BLaER1 (cell line): ENCODE measurements at regions not wholly inside any gene's neighbourhood (a gene's known extent, or its start where the extent isn't known, plus 50 kb on each side); places are given as distances from the start of the nearest gene placed in this dataset.

Experiments used
- H3K27ac ChIP-seq: shearing (Covaris generic); formaldehyde crosslinking; 2 replicates; pipeline ENCODE4 v1.8.1; 2022
- H3K27me3 ChIP-seq: shearing (Covaris generic); formaldehyde crosslinking; 2 replicates; pipeline ENCODE4 v1.8.1; 2022
- H3K36me3 ChIP-seq: shearing (Covaris generic); formaldehyde crosslinking; 2 replicates; pipeline ENCODE4 v1.8.1; 2022
- H3K4me1 ChIP-seq: shearing (Covaris generic); formaldehyde crosslinking; 2 replicates; pipeline ENCODE4 v1.8.1; 2022
- H3K4me2 ChIP-seq: shearing (Covaris generic); formaldehyde crosslinking; 2 replicates; pipeline ENCODE4 v1.8.1; 2022
- H3K4me3 ChIP-seq: shearing (Covaris generic); formaldehyde crosslinking; 2 replicates; pipeline ENCODE4 v1.8.1; 2022
- H3K9ac ChIP-seq: shearing (Covaris generic); formaldehyde crosslinking; 2 replicates; pipeline ENCODE4 v1.8.1; 2022
- H3K9me3 ChIP-seq: shearing (Covaris generic); formaldehyde crosslinking; 2 replicates; pipeline ENCODE4 v1.8.1; 2022
- H4K20me1 ChIP-seq: shearing (Covaris generic); formaldehyde crosslinking; 2 replicates; pipeline ENCODE4 v1.8.1; 2022
- Cebpa-rat ChIP-seq: shearing (Covaris generic); IDR thresholded peaks from 2 replicates; pipeline ENCODE4 v1.8.1; 2022

- Histone ChIP-seq H4K20me1 (no peaks in the 10 kb centered on the region), H3K27ac (no peak overlapping the region), H3K27me3 (no peaks in the 10 kb centered on the region), H3K9me3 (peaks cover 36% of the 10 kb centered on the region), H3K9ac (no peak overlapping the region), H3K36me3 (no peaks in the 10 kb centered on the region), H3K4me1 (no peaks in the 10 kb centered on the region), H3K4me3 (no peak overlapping the region), H3K4me2 (no peak overlapping the region)
- TF ChIP-seq Cebpa-rat = no peak
Observed at GRCh38 chr13:22980936-22981335, 199.8 kb upstream of the SGCG start.

GRCh38 chr13:22993148-22993547 is 187.6 kb upstream of the SGCG start:
- Histone ChIP-seq H3K36me3 (no peaks in the 10 kb centered on the region), H4K20me1 (no peaks in the 10 kb centered on the region), H3K4me1 (no peaks in the 10 kb centered on the region), H3K27ac (no peak overlapping the region), H3K27me3 (no peaks in the 10 kb centered on the region), H3K4me3 (no peak overlapping the region), H3K9me3 (no peaks in the 10 kb centered on the region), H3K9ac (no peak overlapping the region), H3K4me2 (no peak overlapping the region)
- no peak for TF ChIP-seq Cebpa-rat

GRCh38 chr13:23003446-23003845 is 177.3 kb upstream of the SGCG start:
- H4K20me1 ChIP-seq = no peaks in the 10 kb centered on the region
- H3K36me3 ChIP-seq = no peaks in the 10 kb centered on the region
- H3K4me1 ChIP-seq = no peaks in the 10 kb centered on the region
- H3K4me2 ChIP-seq = no peak overlapping the region
- H3K9ac ChIP-seq = no peak overlapping the region
- H3K9me3 ChIP-seq = peaks cover 15% of the 10 kb centered on the region
- H3K4me3 ChIP-seq = no peak overlapping the region
- no peak overlapping the region for H3K27ac ChIP-seq
- H3K27me3 ChIP-seq = no peaks in the 10 kb centered on the region
- no peak for TF ChIP-seq Cebpa-rat

GRCh38 chr13:23007426-23007825 is 173.4 kb upstream of the SGCG start:
- Histone ChIP-seq H3K9me3 (peaks cover 11% of the 10 kb centered on the region), H3K4me3 (no peak overlapping the region), H3K4me1 (no peaks in the 10 kb centered on the region)

GRCh38 chr13:23018143-23018542 is 162.6 kb upstream of the SGCG start:
- Histone ChIP-seq H4K20me1 (no peaks in the 10 kb centered on the region), H3K9me3 (peaks cover 10% of the 10 kb centered on the region), H3K4me2 (no peak overlapping the region), H3K4me1 (no peaks in the 10 kb centered on the region), H3K9ac (no peak overlapping the region), H3K36me3 (no peaks in the 10 kb centered on the region), H3K4me3 (no peak overlapping the region), H3K27me3 (no peaks in the 10 kb centered on the region), H3K27ac (no peak overlapping the region)
- no peak for TF ChIP-seq Cebpa-rat

More at GRCh38 chr13:23007426-23007825, 173.4 kb upstream of the SGCG start:
- Histone ChIP-seq H3K4me2 (no peak overlapping the region), H3K27me3 (no peaks in the 10 kb centered on the region), H4K20me1 (no peaks in the 10 kb centered on the region), H3K36me3 (no peaks in the 10 kb centered on the region), H3K27ac (no peak overlapping the region), H3K9ac (no peak overlapping the region)
- TF ChIP-seq Cebpa-rat = no peak

- Histone ChIP-seq H3K4me1 (no peaks in the 10 kb centered on the region), H3K27ac (no peak overlapping the region), H3K4me3 (no peak overlapping the region), H3K36me3 (no peaks in the 10 kb centered on the region), H3K27me3 (no peaks in the 10 kb centered on the region), H3K9me3 (peaks cover 7% of the 10 kb centered on the region), H3K4me2 (no peak overlapping the region), H3K9ac (no peak overlapping the region), H4K20me1 (no peaks in the 10 kb centered on the region)
- no peak for TF ChIP-seq Cebpa-rat
Observed at GRCh38 chr13:23020246-23020843, 160.4 kb upstream of the SGCG start.

GRCh38 chr13:23021906-23022305 is 158.9 kb upstream of the SGCG start:
- Histone ChIP-seq H3K36me3 (no peaks in the 10 kb centered on the region), H3K9me3 (no peaks in the 10 kb centered on the region), H3K27me3 (no peaks in the 10 kb centered on the region), H3K4me1 (peaks cover 7% of the 10 kb centered on the region), H3K4me3 (no peak overlapping the region), H3K4me2 (no peak overlapping the region), H3K27ac (no peak overlapping the region), H3K9ac (no peak overlapping the region), H4K20me1 (no peaks in the 10 kb centered on the region)
- TF ChIP-seq Cebpa-rat = no peak

GRCh38 chr13:23022704-23023103 is 158.1 kb upstream of the SGCG start:
- Histone ChIP-seq H3K4me2 (no peak overlapping the region), H3K36me3 (no peaks in the 10 kb centered on the region), H3K9me3 (no peaks in the 10 kb centered on the region), H3K9ac (no peak overlapping the region), H3K27me3 (no peaks in the 10 kb centered on the region), H3K4me1 (peaks cover 7% of the 10 kb centered on the region), H3K4me3 (no peak overlapping the region), H3K27ac (no peak overlapping the region), H4K20me1 (no peaks in the 10 kb centered on the region)
- no peak for TF ChIP-seq Cebpa-rat

GRCh38 chr13:23025864-23026608 is 154.7 kb upstream of the SGCG start:
- Histone ChIP-seq H3K4me2 (no peak overlapping the region), H3K36me3 (no peaks in the 10 kb centered on the region), H4K20me1 (no peaks in the 10 kb centered on the region), H3K9ac (no peak overlapping the region), H3K9me3 (no peaks in the 10 kb centered on the region), H3K27me3 (no peaks in the 10 kb centered on the region), H3K4me3 (no peak overlapping the region), H3K4me1 (peaks cover 7% of the 10 kb centered on the region), H3K27ac (no peak overlapping the region)
- no peak for TF ChIP-seq Cebpa-rat

- no peak for TF ChIP-seq Cebpa-rat
- no peaks in the 10 kb centered on the region for H4K20me1 ChIP-seq
- no peak overlapping the region for H3K9ac ChIP-seq
- H3K4me1 ChIP-seq = no peaks in the 10 kb centered on the region
- H3K36me3 ChIP-seq = no peaks in the 10 kb centered on the region
- no peak overlapping the region for H3K27ac ChIP-seq
- no peaks in the 10 kb centered on the region for H3K27me3 ChIP-seq
- no peaks in the 10 kb centered on the region for H3K9me3 ChIP-seq
- H3K4me3 ChIP-seq = no peak overlapping the region
- H3K4me2 ChIP-seq = no peak overlapping the region
Observed at GRCh38 chr13:23039266-23039935, 141.4 kb upstream of the SGCG start.
